RWPE1 (cell line): ENCODE measurements at regions not wholly inside any gene's neighbourhood (a gene's known extent, or its start where the extent isn't known, plus 50 kb on each side); places are given as distances from the start of the nearest gene placed in this dataset.
"Not testable (repeated sequence)": the region's sequence is repeated elsewhere in the genome, so short reads cannot be mapped to it uniquely, and the experiment has no call there.

Source experiments
- CTCF ChIA-PET: fragments of 350-600 bp; sonication (Branson Sonifier 250); formaldehyde crosslinking; extraction: SDS; loops from one replicate; lab custom pipeline; 2021; lab: Yijun Ruan, JAX
- POLR2A ChIA-PET: fragments of 400-600 bp; formaldehyde crosslinking; extraction: SDS; loops from one replicate; lab custom pipeline; 2020; ENCODE audit warnings: antibody characterized with exemption; ENCODE audit not compliant: low non-redundant PET; lab: Yijun Ruan, JAX
- DNase-seq: peaks from one replicate; pipeline ENCODE4 v3.0.0; 2012; ENCODE audit warnings: low spot score
- H3K27ac ChIP-seq: fragments of 450-650 bp; 2 replicates; pipeline ENCODE4 v1.5.1; 2017
- CTCF ChIP-seq: fragments of 450-650 bp; conservative IDR thresholded peaks from 2 replicates; pipeline ENCODE4 v1.5.1; 2017; ENCODE audit warnings: low read depth, mild to moderate bottlenecking

- POLR2A ChIA-PET: no interaction called here
- CTCF ChIA-PET: no interaction called here
- no peak for DNase-seq
- no peak for TF ChIP-seq CTCF
- no peak overlapping the region for H3K27ac ChIP-seq
Measured at GRCh38 chr9:94478755-94479730, 75.8 kb upstream of the PCAT7 start.

GRCh38 chr9:94479757-94480156, 75.1 kb upstream of the PCAT7 start:
- ChIA-PET POLR2A (no interaction called here), CTCF (no interaction called here)
- no peak for TF ChIP-seq CTCF
- no peak for DNase-seq
- H3K27ac ChIP-seq: no peak overlapping the region

- POLR2A ChIA-PET: no interaction called here
- no peak for DNase-seq
Measured at GRCh38 chr9:94480205-94480604, 74.7 kb upstream of the PCAT7 start.

GRCh38 chr9:94482110-94482509, 72.8 kb upstream of the PCAT7 start:
- no peak for TF ChIP-seq CTCF
- no peak for DNase-seq
- H3K27ac ChIP-seq: no peak overlapping the region
- CTCF ChIA-PET: interaction anchor here (1.0 kb wide), 1 partner anchor 14 kb away, joined by 6 read pairs; no protein-coding TSS in a partner anchor
- POLR2A ChIA-PET: no interaction called here

More at GRCh38 chr9:94480205-94480604, 74.7 kb upstream of the PCAT7 start:
- CTCF ChIA-PET: no interaction called here
- TF ChIP-seq CTCF: no peak
- H3K27ac ChIP-seq: no peak overlapping the region

GRCh38 chr9:94490465-94490864, 64.4 kb upstream of the PCAT7 start:
- CTCF ChIA-PET: interaction anchor here (0.6 kb wide), 1 partner anchor 64 kb away, joined by 6 read pairs; no protein-coding TSS in a partner anchor
- DNase-seq: no peak
- POLR2A ChIA-PET: no interaction called here
- no peak overlapping the region for H3K27ac ChIP-seq
- no peak for TF ChIP-seq CTCF

GRCh38 chr9:94492125-94492524, 62.8 kb upstream of the PCAT7 start:
- CTCF ChIA-PET: interaction anchor here (0.7 kb wide), 1 partner anchor 37 kb away, joined by 6 read pairs; no protein-coding TSS in a partner anchor
- POLR2A ChIA-PET, H3K27ac ChIP-seq, DNase-seq: not testable (repeated sequence)
